Tibial nerve (tissue), 4 donors: ENCODE measurements at regions not wholly inside any gene's neighbourhood (a gene's known extent, or its start where the extent isn't known, plus 50 kb on each side); places are given as distances from the start of the nearest gene placed in this dataset.

Experiments used
- DNase-seq, 2 donors: peaks; one replicate each; pipeline ENCODE4 v3.0.0-alpha.2; 2019; ENCODE audit warnings: low spot score in 2 of 2
- H3K27ac ChIP-seq, 4 donors: fragments of 200-600 bp; sonication (generic) in 3 of 4; one replicate each; pipeline ENCODE4 v1.5.1; 2017 to 2019; ENCODE audit warnings: mild to moderate bottlenecking in 1 of 4
- H3K27me3 ChIP-seq, 2 donors: fragments of 200-600 bp; sonication (generic) in 1 of 2; one replicate each; pipeline versions ENCODE4 v1.5.1 to v1.6.0; 2017 to 2019
- H3K36me3 ChIP-seq, 3 donors: fragments of 200-600 bp; sonication (generic); one replicate each; pipeline ENCODE4 v1.5.1; 2018 to 2019
- H3K4me1 ChIP-seq, 4 donors: fragments of 200-600 bp; sonication (generic) in 3 of 4; one replicate each; pipeline ENCODE4 v1.5.1; 2017 to 2019
- H3K4me3 ChIP-seq, 4 donors: fragments of 200-600 bp; sonication (generic) in 3 of 4; one replicate each; pipeline ENCODE4 v1.5.1; 2017 to 2019; ENCODE audit warnings: mild to moderate bottlenecking in 1 of 4, moderate library complexity in 1 of 4
- H3K9me3 ChIP-seq, 4 donors: fragments of 200-600 bp; sonication (generic) in 3 of 4; one replicate each; pipeline ENCODE4 v1.5.1; 2017 to 2019
- EP300 ChIP-seq, 2 donors: sonication (generic); formaldehyde crosslinking; IDR thresholded peaks; one replicate each; pipeline ENCODE4 v1.6.1; 2017; ENCODE audit warnings: antibody characterized with exemption in 2 of 2, mild to moderate bottlenecking in 1 of 2
- POLR2A ChIP-seq, 2 donors: fragments of 450-650 bp; IDR thresholded peaks; one replicate each; pipeline ENCODE4 v1.6.1; 2017; ENCODE audit warnings: antibody characterized with exemption in 2 of 2, mild to moderate bottlenecking in 2 of 2, moderate library complexity in 2 of 2
- WGBS, 2 donors: methylation state at CpG; one replicate each; pipeline ENCODE4 v1.1.5; 2018; 5-methylcytosine and 5-hydroxymethylcytosine counted together
- TF ChIP-seq, protein P1 (sequence below), 5 experiments: fragments of 200-600 bp in 3 of 5; fragments of 450-650 bp in 2 of 5; sonication (generic) in 3 of 5; IDR thresholded peaks; one replicate each; pipeline ENCODE4 v1.5.1; 2016 to 2019; ENCODE audit warnings: antibody characterized with exemption in 5 of 5, mild to moderate bottlenecking in 3 of 5, moderate library complexity in 2 of 5

DNA sequence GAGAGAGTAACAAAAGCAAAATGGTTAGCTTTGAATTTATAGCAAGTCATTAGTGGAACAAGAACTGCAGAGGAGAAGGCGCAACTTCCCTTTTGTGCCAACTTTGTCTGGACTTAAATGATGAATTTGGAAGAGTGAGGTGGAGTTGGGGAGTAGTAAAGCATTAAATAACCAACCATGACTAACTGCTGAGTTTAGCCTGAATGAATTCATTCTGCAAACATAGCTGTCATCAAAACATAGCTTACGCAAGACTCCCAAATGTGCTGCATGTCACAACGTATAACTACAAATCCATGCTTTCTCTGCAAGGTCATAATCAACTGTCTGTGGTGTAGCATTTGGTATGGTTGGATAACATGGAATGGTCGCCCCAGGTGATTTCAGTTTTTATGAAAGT, 75.9 kb upstream of the RPL34 start:
- Histone ChIP-seq H3K27me3 (no peaks in the 10 kb centered on the region), H3K36me3 (peaks cover 0 to 3% (median 0%) of the 10 kb centered on the region in 3 donors), H3K9me3 (peaks cover 0 to 23% (median 8%) of the 10 kb centered on the region in 4 donors), H3K4me1 (no peaks in the 10 kb centered on the region), H3K4me3 (no peak overlapping the region), H3K27ac (no peak overlapping the region)
- TF ChIP-seq EP300 (IDR thresholded peaks at IDR 0.05) (no peak), POLR2A (IDR thresholded peaks at IDR 0.05) (no peak)
- TF ChIP-seq, protein P1, sequence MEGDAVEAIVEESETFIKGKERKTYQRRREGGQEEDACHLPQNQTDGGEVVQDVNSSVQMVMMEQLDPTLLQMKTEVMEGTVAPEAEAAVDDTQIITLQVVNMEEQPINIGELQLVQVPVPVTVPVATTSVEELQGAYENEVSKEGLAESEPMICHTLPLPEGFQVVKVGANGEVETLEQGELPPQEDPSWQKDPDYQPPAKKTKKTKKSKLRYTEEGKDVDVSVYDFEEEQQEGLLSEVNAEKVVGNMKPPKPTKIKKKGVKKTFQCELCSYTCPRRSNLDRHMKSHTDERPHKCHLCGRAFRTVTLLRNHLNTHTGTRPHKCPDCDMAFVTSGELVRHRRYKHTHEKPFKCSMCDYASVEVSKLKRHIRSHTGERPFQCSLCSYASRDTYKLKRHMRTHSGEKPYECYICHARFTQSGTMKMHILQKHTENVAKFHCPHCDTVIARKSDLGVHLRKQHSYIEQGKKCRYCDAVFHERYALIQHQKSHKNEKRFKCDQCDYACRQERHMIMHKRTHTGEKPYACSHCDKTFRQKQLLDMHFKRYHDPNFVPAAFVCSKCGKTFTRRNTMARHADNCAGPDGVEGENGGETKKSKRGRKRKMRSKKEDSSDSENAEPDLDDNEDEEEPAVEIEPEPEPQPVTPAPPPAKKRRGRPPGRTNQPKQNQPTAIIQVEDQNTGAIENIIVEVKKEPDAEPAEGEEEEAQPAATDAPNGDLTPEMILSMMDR (IDR thresholded peaks at IDR 0.05), result no peak
- WGBS, 2 donors, result 84 to 87% methylated on average over 4 of the region's 4 CpGs
- no peak for DNase-seq

DNA sequence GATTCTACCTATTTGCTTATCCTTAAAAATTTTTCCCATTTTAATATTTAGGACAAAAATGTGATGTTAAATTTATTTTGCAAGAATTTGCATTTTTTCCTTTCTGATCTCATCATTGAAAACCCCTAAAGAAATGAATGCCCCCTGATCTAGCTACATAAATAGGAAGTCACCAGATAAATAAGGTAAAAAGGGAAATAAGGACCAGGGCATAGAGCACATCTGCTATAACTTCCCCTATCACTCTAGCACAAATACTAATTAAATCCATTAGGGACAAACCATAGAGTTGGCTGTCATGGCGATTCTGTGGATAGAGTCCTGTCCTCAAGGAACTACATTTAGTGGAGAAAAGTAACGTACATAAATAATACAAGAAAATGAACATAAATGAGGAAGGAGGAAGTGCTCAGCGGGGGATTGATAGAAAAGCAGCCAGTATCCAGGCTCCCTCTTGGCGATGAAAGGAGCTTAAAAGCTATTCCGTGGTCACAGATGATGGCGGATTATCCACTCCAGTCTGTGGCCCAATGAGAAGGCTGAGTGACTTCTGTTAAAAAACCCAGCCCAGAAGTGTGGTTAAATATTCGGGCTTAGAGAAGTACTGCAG, 76.9 kb upstream of the RPL34 start:
- Histone ChIP-seq H3K36me3 (peaks cover 0 to 3% (median 0%) of the 10 kb centered on the region in 3 donors), H3K9me3 (peaks cover 0 to 18% (median 8%) of the 10 kb centered on the region in 4 donors), H3K27ac (no peak overlapping the region), H3K27me3 (no peaks in the 10 kb centered on the region), H3K4me1 (no peaks in the 10 kb centered on the region), H3K4me3 (no peak overlapping the region)
- no peak for TF ChIP-seq POLR2A (IDR thresholded peaks at IDR 0.05)
- TF ChIP-seq EP300 (IDR thresholded peaks at IDR 0.05), result no peak
- TF ChIP-seq, protein P1 (IDR thresholded peaks at IDR 0.05), result no peak
- WGBS, 2 donors, result 83 to 86% methylated on average over 7 of the region's 7 CpGs
- no peak for DNase-seq

GRCh38 chr4:108540536-108540935, 79.8 kb upstream of the RPL34 start:
- TF ChIP-seq, protein P1 (IDR thresholded peaks at IDR 0.05), result no peak
- TF ChIP-seq EP300 (IDR thresholded peaks at IDR 0.05) (no peak), POLR2A (IDR thresholded peaks at IDR 0.05) (no peak)
- Histone ChIP-seq H3K27ac (no peak overlapping the region), H3K4me3 (no peak overlapping the region), H3K36me3 (peaks cover 0 to 3% (median 0%) of the 10 kb centered on the region in 3 donors), H3K9me3 (no peaks in the 10 kb centered on the region), H3K4me1 (peaks cover 0 to 3% (median 0%) of the 10 kb centered on the region in 4 donors), H3K27me3 (no peaks in the 10 kb centered on the region)
- no peak for DNase-seq
- 24 to 26% methylated on average over 2 of the region's 2 CpGs for WGBS, 2 donors

DNA sequence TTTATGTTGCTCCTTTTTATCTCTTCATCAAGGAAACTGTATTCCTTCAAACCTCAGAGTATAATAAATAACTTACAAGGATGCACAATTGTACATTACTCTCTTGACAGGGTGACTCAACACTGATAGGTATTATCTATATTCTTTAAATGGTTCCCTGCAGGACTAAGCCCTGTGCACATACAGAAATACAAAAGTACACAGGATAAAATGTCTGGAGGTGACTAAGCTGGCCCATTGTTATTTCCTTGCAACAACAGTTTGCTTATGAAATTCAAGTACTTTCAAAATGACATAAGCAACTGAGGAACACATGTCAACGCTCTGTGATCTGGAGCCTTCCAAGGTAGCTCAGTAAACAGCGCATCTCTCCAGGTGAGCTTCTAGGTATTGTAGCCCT, 83.8 kb upstream of the RPL34 start:
- DNase-seq, result no peak
- H3K36me3 ChIP-seq, result peaks cover 0 to 1% (median 0%) of the 10 kb centered on the region in 3 donors
- H3K9me3 ChIP-seq, result no peaks in the 10 kb centered on the region
- H3K4me1 ChIP-seq, result peaks cover 0 to 8% (median 3%) of the 10 kb centered on the region in 4 donors
- H3K27me3 ChIP-seq, result no peaks in the 10 kb centered on the region
- WGBS, 2 donors, result 94 to 97% methylated on average over 2 of the region's 2 CpGs
- no peak overlapping the region for H3K4me3 ChIP-seq
- H3K27ac ChIP-seq, result no peak overlapping the region
- TF ChIP-seq POLR2A (IDR thresholded peaks at IDR 0.05) (no peak), EP300 (IDR thresholded peaks at IDR 0.05) (no peak)
- TF ChIP-seq, protein P1 (IDR thresholded peaks at IDR 0.05), result no peak

DNA sequence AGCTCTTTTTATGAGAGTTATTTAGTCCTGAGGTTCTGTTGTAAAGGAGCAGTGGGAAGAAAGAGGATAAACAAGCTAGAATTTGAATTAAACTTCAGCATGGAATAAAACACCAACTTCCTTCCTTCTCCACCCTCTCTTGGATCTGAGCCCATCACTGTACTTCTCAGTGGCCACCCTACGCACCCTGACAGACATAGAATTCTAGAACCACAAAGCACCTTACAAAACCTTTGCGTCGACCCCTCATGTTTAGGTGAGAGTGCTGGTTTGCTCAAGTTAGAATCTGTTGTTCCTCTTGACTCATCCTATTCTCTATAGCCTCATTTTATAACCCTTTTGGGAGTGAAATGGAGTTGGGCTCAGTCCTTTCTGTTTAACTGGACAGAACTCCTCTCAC, 84.6 kb upstream of the RPL34 start:
- Histone ChIP-seq H3K9me3 (no peaks in the 10 kb centered on the region), H3K4me3 (no peak overlapping the region), H3K4me1 (peaks cover 0 to 15% (median 6%) of the 10 kb centered on the region in 4 donors), H3K27ac (peak overlapping the region in 1 of 4 donors; percentile 51), H3K36me3 (no peaks in the 10 kb centered on the region), H3K27me3 (no peaks in the 10 kb centered on the region)
- WGBS, 2 donors, result 30 to 36% methylated on average over 3 of the region's 3 CpGs
- TF ChIP-seq EP300 (IDR thresholded peaks at IDR 0.05) (no peak), POLR2A (IDR thresholded peaks at IDR 0.05) (no peak)
- TF ChIP-seq, protein P1 (IDR thresholded peaks at IDR 0.05), result no peak
- DNase-seq, result no peak
